Iris pigment epithelial cell (primary cell): ENCODE measurements at regions not wholly inside any gene's neighbourhood (a gene's known extent, or its start where the extent isn't known, plus 50 kb on each side); places are given as distances from the start of the nearest gene placed in this dataset.
"Not testable (repeated sequence)": the region's sequence is repeated elsewhere in the genome, so short reads cannot be mapped to it uniquely, and the experiment has no call there.

ENCODE experiments used
- DNase-seq: peaks from one replicate; pipeline ENCODE4 v3.0.0-alpha.2; 2011; ENCODE audit warnings: low read depth

GRCh38 chr4:29104694-29105093 is 1615.5 kb upstream of the PCDH7 start:
- no peak for DNase-seq

GRCh38 chr4:29113960-29114359 is 1606.2 kb upstream of the PCDH7 start:
- DNase-seq: no peak

GRCh38 chr4:29117231-29117722 is 1602.9 kb upstream of the PCDH7 start:
- not testable (repeated sequence) for DNase-seq

GRCh38 chr4:29121586-29121985 is 1598.6 kb upstream of the PCDH7 start:
- DNase-seq: no peak

- DNase-seq: no peak
These were observed 1591.4 kb upstream of the PCDH7 start for GRCh38 chr4:29128810-29129209.

GRCh38 chr4:29131304-29131703 is 1588.9 kb upstream of the PCDH7 start:
- no peak for DNase-seq

- no peak for DNase-seq
These were observed 1577.5 kb upstream of the PCDH7 start for GRCh38 chr4:29142708-29143107.

- DNase-seq: peak; percentile 1
These were observed 1568.6 kb upstream of the PCDH7 start for GRCh38 chr4:29151584-29151983.

- DNase-seq: no peak
These were observed 1566.5 kb upstream of the PCDH7 start for GRCh38 chr4:29153642-29154041.

GRCh38 chr4:29175291-29175690 is 1544.9 kb upstream of the PCDH7 start:
- DNase-seq: no peak

- no peak for DNase-seq
These were observed 1521.1 kb upstream of the PCDH7 start for GRCh38 chr4:29199025-29199424.

- no peak for DNase-seq
These were observed 1520.7 kb upstream of the PCDH7 start for GRCh38 chr4:29199485-29199884.

- no peak for DNase-seq
These were observed 1507.1 kb upstream of the PCDH7 start for GRCh38 chr4:29213020-29213419.

GRCh38 chr4:29220761-29221160 is 1499.4 kb upstream of the PCDH7 start:
- no peak for DNase-seq

GRCh38 chr4:29224911-29225310 is 1495.3 kb upstream of the PCDH7 start:
- no peak for DNase-seq

GRCh38 chr4:29240641-29241040 is 1479.5 kb upstream of the PCDH7 start:
- no peak for DNase-seq

GRCh38 chr4:29243054-29243453 is 1477.1 kb upstream of the PCDH7 start:
- DNase-seq: no peak

- DNase-seq: no peak
These were observed 1476.3 kb upstream of the PCDH7 start for GRCh38 chr4:29243851-29244250.

GRCh38 chr4:29259556-29259955 is 1460.6 kb upstream of the PCDH7 start:
- DNase-seq: no peak

GRCh38 chr4:29262986-29263385 is 1457.2 kb upstream of the PCDH7 start:
- DNase-seq: no peak

- DNase-seq: no peak
These were observed 1444.0 kb upstream of the PCDH7 start for GRCh38 chr4:29276150-29276549.

- DNase-seq: peak; percentile 62
These were observed 1442.8 kb upstream of the PCDH7 start for GRCh38 chr4:29277381-29277780.

GRCh38 chr4:29278585-29278984 is 1441.6 kb upstream of the PCDH7 start:
- peak; percentile 75 for DNase-seq

GRCh38 chr4:29289118-29289517 is 1431.1 kb upstream of the PCDH7 start:
- no peak for DNase-seq

GRCh38 chr4:29295280-29295679 is 1424.9 kb upstream of the PCDH7 start:
- no peak for DNase-seq
